M059J (cell line): ENCODE measurements at regions not wholly inside any gene's neighbourhood (a gene's known extent, or its start where the extent isn't known, plus 50 kb on each side); places are given as distances from the start of the nearest gene placed in this dataset.
"Not testable (repeated sequence)": the region's sequence is repeated elsewhere in the genome, so short reads cannot be mapped to it uniquely, and the experiment has no call there.

Experiments used
- DNase-seq: peaks from one replicate; pipeline ENCODE4 v3.0.0-alpha.2; 2012; ENCODE audit warnings: low read depth

DNA sequence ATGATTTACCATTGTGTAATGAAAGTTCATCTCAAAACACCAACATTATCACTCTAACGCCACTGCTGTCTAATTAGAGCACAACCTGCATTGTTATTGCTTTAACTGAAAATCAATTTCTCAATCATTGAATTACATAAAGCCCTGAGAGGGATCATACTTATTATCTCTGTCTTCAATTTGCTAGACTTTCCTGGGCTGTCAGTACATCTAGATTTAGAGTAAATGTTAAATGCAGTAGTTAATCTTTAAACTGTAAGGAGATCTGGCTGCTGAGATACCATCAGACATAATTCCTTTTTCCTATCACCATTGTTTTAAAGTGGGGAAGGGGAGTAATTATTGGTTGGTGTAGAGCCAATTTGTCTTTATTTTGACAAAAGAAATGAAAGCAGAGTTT is 1995.1 kb downstream of the MRPL39 start:
- no peak for DNase-seq

- no peak for DNase-seq
These were observed 1999.4 kb downstream of the MRPL39 start for GRCh38 chr21:23607782-23608431.

DNA sequence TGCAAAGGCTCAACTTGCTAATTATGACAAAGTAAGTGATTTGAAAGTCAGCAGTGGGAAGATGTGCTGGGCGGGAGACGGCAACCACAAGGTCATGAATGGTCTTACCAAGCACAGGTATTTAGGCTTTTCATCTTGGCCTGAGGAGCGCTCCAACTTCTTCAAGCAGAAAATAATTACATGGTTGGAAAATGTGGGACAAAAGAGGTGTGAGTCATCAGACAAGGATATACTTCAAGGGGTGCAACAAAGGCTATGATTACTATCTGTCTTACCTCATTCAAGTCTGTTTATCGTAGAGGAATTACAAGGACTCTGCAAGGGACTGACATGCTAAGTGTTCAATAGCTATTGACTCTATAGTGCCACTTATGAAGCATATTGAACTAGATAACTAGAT is 2005.7 kb downstream of the MRPL39 start:
- DNase-seq: no peak

- DNase-seq: no peak
These were observed 2013.7 kb downstream of the MRPL39 start for GRCh38 chr21:23593582-23593981.

- no peak for DNase-seq
These were observed 2021.9 kb downstream of the MRPL39 start for GRCh38 chr21:23585419-23585818.

DNA sequence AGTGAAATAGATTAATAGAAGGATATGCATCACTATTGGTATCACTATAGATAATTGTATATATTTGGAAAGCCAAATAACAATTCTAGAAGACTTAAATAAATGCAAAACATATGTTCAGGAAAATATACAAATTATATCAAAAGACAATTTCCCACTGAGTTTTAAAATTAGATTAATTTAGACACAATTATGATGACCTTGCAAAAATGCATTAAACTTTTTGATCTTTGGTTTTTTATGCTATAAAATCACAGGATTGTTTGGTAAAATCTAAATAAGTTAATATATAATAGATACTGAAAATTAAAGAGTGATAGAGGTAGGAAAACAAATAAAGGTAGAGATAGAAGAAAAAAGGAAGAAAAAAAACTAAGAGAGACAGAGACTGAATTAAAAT is 2027.7 kb downstream of the MRPL39 start:
- no peak for DNase-seq

DNA sequence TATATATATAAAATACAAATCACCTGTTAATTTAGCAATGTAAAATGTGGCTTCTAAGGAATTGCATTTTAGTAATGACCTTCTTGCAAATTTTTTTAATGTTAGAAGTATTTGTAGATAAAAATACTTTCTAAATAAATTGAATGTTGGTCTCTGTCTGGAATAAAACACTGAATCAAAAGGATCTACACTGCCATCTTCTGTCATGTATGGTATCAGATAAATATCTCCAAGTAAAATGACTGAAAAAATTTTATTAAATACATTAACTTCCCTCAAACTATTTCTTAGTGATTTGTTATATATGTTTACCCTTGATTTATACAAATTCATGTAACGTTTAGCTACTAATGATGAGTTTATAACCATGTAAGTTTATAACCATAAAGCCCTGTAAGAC is 2029.3 kb downstream of the MRPL39 start:
- no peak for DNase-seq

DNA sequence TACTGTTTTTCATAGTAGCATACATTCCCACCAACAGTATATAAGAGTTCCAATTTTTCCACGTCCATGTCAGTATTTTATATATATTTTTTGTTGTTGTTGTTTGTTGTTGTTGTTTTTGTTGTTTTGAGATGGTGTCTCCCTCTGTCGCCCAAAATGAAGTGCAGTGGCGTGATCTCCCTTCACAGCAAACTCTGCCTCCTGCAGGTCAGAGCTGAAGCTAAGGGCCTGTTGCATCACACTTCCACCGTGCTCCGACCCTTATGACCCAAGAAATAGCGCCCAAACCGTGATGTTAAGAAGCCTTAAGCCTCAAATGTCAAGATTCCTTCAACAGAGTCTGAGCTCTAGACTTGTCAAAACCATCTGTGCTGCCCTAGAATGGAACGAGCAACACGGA is 2032.3 kb downstream of the MRPL39 start:
- DNase-seq: no peak

- not testable (repeated sequence) for DNase-seq
These were observed 2058.4 kb downstream of the MRPL39 start for GRCh38 chr21:23548924-23549323.

DNA sequence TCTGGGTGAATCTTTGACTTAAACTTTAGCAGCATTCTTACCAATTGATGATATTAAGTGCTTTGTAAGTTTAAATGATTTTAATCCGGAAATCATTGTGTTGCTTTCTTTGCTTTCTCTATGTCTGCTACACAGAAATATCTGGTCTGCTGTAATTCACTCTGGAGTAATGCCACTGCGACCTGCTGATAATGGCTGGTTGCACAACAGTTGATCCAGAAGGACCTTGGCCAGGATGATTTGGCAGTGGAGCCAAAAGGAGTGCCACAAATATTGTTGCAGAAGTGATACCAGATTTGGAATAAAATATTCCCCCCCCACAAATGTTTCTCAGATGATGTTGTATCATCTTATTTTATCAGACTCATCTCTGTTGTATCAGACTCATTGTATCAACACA is 2063.9 kb downstream of the MRPL39 start:
- no peak for DNase-seq

DNA sequence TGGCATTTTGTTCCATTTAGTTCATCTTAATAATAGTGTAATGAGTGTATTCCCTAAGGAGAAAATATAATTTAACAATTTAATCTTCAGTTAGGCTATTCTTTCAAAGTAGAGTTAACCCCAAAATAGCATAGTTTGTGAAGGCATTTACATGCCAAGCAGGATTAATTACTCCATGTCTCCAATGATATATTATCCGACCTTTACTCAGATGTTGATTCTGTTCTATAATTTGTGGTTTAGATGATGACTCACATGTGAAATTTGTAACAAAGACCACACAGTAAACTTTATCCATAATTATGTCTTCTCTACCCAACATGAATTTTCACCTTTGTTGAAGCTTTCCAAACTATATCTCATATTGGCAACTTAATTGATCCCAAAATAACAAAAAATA is 2065.2 kb downstream of the MRPL39 start:
- DNase-seq: no peak

DNA sequence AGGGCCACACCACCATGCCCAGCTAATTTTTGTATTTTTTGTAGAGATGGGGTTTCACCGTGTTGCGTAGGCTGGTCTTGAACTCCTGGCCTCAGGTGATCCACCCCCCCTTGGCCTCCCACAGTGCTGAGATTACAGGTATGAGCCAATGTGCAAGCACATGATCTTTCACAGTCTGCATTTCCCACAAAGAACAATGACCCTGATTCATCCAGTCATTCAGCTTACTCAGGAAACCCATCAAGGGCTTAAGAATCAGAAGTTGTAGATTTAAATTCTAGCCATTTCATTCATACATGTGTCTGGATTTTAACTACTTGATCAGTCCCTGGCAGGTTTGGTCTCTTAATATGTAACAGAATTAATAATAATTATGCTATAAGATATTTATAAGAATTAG is 2065.7 kb downstream of the MRPL39 start:
- no peak for DNase-seq

GRCh38 chr21:23534850-23535249 is 2072.4 kb downstream of the MRPL39 start:
- no peak for DNase-seq

DNA sequence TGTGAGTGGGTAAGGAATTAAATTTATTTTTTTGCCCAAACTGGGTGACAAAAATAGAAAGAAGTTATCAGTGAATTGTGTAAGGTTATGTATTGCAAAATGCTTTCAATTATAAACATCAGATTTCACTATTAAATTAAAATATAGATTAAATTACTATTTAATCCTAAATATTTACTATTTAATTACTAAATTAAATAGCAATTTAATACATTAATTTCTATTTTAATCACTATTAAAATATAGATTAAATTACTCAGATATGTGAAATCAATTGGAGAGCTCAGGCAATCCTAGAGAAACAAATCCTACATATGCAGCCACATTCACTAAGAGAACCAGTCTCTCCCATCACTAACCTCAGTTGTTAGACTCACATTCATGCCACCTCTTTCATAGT is 2075.8 kb downstream of the MRPL39 start:
- DNase-seq: no peak

- DNase-seq: no peak
These were observed 2082.6 kb downstream of the MRPL39 start for GRCh38 chr21:23524685-23525084.

- DNase-seq: no peak
These were observed 2084.5 kb downstream of the MRPL39 start for GRCh38 chr21:23522751-23523150.

DNA sequence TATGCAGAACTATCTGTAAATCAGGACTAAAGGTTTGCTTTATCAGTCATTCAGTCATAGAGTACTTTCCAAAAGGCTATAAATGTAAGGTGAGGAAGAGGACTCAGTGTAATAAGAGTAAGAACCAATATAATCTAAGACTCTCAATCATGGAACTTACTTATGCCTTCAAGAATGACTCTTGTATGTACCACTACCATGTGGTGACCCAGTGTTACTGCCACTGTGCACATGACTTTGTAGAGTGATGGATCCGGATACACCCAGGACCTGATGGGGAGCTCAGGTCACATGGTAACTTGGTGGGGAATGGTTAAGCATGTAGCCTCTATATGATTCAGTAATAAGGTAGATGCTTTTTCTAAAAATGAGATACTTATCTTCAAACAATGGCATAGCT is 2099.8 kb downstream of the MRPL39 start:
- no peak for DNase-seq

DNA sequence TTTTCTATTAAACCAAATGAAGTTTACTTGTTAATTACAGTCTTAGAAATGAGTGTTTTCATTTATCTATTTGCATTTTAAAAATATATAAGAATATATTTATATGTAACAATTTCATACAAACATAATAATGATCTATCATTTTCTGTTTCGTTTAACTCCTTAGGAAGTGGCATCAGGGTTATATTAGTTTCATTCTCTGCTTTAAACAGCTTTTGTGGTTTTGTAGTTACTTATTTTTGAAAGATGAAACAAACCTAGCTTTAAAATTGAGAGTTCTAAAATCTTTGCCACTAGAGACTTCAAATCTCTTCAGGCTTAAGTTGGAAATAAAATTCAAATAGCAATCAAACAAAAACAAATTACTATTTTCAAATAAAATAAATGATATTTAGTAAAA is 2110.6 kb downstream of the MRPL39 start:
- DNase-seq: no peak

GRCh38 chr21:23488245-23488644 is 2119.0 kb downstream of the MRPL39 start:
- DNase-seq: no peak

GRCh38 chr21:23480591-23481270 is 2126.6 kb downstream of the MRPL39 start:
- DNase-seq: no peak

GRCh38 chr21:23478381-23478780 is 2128.9 kb downstream of the MRPL39 start:
- no peak for DNase-seq

GRCh38 chr21:23475281-23476219 is 2131.7 kb downstream of the MRPL39 start:
- DNase-seq: no peak

- no peak for DNase-seq
These were observed 2135.4 kb downstream of the MRPL39 start for GRCh38 chr21:23471877-23472276.
